Panc1 (cell line): ENCODE measurements at regions not wholly inside any gene's neighbourhood (a gene's known extent, or its start where the extent isn't known, plus 50 kb on each side); places are given as distances from the start of the nearest gene placed in this dataset.

ENCODE experiments used
- ATAC-seq: fragments of 200-7000 bp; cut with Tn5 transposase; 2 replicates; pipeline ENCODE4 v1.9.1; 2020; ENCODE audit warnings: mild to moderate bottlenecking, moderate library complexity
- BruUV-seq: library from RNA; stranded (reverse); fragments of 400-500 nt; replicated peaks from 2 replicates; lab custom pipeline; 2021; lab: Mats Ljungman, UMichigan
- CTCF ChIA-PET: fragments of 300-600 bp; sonication (Branson Sonifier 250); formaldehyde crosslinking; loops from one replicate; lab custom pipeline; 2022; ENCODE audit warnings: antibody characterized with exemption; lab: Charles Lee
- POLR2A ChIA-PET: fragments of 300-600 bp; sonication (Branson Sonifier 250); formaldehyde crosslinking; loops from one replicate; lab custom pipeline; 2022; ENCODE audit warnings: antibody characterized with exemption; lab: Charles Lee
- DNase-seq: peaks from one replicate; pipeline ENCODE4 v3.0.0-alpha.2; 2010; ENCODE audit warnings: low read depth, low spot score
- H3K27ac ChIP-seq: 2 replicates; pipeline ENCODE4 v1.5.1; 2011; ENCODE audit warnings: mild to moderate bottlenecking, low read length, inconsistent platforms
- H3K27me3 ChIP-seq: fragments of 200-500 bp; sonication (Bioruptor generic); 2 replicates; pipeline ENCODE4 v1.6.0; 2014; ENCODE audit warnings: low read length, inconsistent platforms; ENCODE audit not compliant: control insufficient read depth, insufficient read depth
- H3K36me3 ChIP-seq: fragments of 200-500 bp; sonication (Bioruptor generic); 2 replicates; pipeline ENCODE4 v1.5.1; 2014; ENCODE audit warnings: inconsistent platforms, mild to moderate bottlenecking, low read length, moderate library complexity; ENCODE audit not compliant: control insufficient read depth, insufficient read depth
- H3K4me1 ChIP-seq: 2 replicates; pipeline ENCODE4 v1.5.1; 2011; ENCODE audit warnings: inconsistent platforms, mild to moderate bottlenecking, low read length, moderate library complexity; ENCODE audit not compliant: control insufficient read depth, insufficient read depth
- H3K4me3 ChIP-seq, 2 experiments: 2 replicates each; pipeline ENCODE4 v1.5.1; 2011 to 2012; ENCODE audit warnings: low read depth in 2 of 2, low read length in 2 of 2, mild to moderate bottlenecking in 2 of 2, inconsistent platforms in 1 of 2, moderate library complexity in 1 of 2
- H3K9me3 ChIP-seq: fragments of 200-500 bp; sonication (Bioruptor generic); 2 replicates; pipeline ENCODE4 v1.5.1; 2014; ENCODE audit warnings: low read depth, mild to moderate bottlenecking, inconsistent platforms, low read length, moderate library complexity; ENCODE audit not compliant: control insufficient read depth, insufficient read depth
- POLR2AphosphoS5 ChIP-seq: IDR thresholded peaks from 2 replicates; pipeline ENCODE4 v1.6.1; 2012; ENCODE audit warnings: mild to moderate bottlenecking, low read depth, low read length, moderate library complexity
- SIN3A ChIP-seq: IDR thresholded peaks from 2 replicates; pipeline ENCODE4 v1.6.1; 2012; ENCODE audit warnings: low read depth, mild to moderate bottlenecking, low read length, moderate library complexity, borderline replicate concordance; ENCODE audit not compliant: insufficient read depth
- TCF7L2 ChIP-seq: IDR thresholded peaks from 2 replicates; pipeline ENCODE4 v1.6.1; 2011; ENCODE audit warnings: mild to moderate bottlenecking, low read depth, low read length, inconsistent platforms
- in situ Hi-C: cut with HindIII; loops from 2 replicates; pipeline ENCODE4 v1.10.0; 2016; ENCODE audit warnings: low sequenced_read_pairs, low pct_unique_long_range_greater_than_20kb
- intact Hi-C: fragments of 100-400 bp; cut with micrococcal nuclease; formaldehyde crosslinking; loops from one replicate; pipeline ENCODE4 v1.10.0; 2022; ENCODE audit not compliant: unreplicated experiment
- TF ChIP-seq, protein P1 (sequence below), 2 experiments: IDR thresholded peaks; 2 replicates each; pipeline ENCODE4 v1.6.1; 2011 to 2012; ENCODE audit warnings: low read depth in 2 of 2, control low read depth in 1 of 2, low read length in 1 of 2, mild to moderate bottlenecking in 1 of 2, moderate library complexity in 1 of 2; ENCODE audit not compliant: insufficient read depth in 1 of 2
- TF ChIP-seq, protein P2 (sequence below): fragments of 450-650 bp; IDR thresholded peaks from 2 replicates; pipeline ENCODE4 v1.5.1; 2017; ENCODE audit warnings: mild to moderate bottlenecking

DNA sequence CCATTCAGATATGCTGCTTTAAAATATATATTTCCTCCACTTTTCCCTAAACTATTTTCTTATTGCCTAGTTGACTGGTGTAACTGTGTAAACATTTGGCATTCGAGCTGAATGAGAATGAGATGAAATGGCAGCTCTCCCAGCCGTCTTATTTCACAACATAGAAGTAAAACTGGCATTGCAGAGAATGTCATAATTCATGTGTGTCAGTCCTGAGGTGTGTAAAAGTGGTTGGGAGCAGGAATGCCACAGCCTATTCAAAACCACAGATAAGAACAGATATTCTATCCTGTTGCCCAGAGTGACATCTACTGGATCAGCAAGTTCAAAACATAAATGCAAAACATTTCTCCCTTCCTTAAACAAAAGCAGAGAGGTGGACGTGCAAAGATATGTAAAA lies 565.5 kb upstream of the CHAC2 start:
- DNase-seq (peak; percentile 10), ATAC-seq (no peak)
- in situ Hi-C loops = no loop called here
- Histone ChIP-seq H3K27ac (no peak overlapping the region), H3K27me3 (no peaks in the 10 kb centered on the region), H3K9me3 (no peaks in the 10 kb centered on the region), H3K4me3 (no peak overlapping the region), H3K4me1 (no peaks in the 10 kb centered on the region), H3K36me3 (no peaks in the 10 kb centered on the region)
- intact Hi-C loops = no loop called here
- CTCF ChIA-PET = interaction anchor here (0.7 kb wide), 1 partner anchor 9 kb away, joined by 3 read pairs; no protein-coding TSS in a partner anchor
- POLR2A ChIA-PET = no interaction called here
- TF ChIP-seq, protein P1, sequence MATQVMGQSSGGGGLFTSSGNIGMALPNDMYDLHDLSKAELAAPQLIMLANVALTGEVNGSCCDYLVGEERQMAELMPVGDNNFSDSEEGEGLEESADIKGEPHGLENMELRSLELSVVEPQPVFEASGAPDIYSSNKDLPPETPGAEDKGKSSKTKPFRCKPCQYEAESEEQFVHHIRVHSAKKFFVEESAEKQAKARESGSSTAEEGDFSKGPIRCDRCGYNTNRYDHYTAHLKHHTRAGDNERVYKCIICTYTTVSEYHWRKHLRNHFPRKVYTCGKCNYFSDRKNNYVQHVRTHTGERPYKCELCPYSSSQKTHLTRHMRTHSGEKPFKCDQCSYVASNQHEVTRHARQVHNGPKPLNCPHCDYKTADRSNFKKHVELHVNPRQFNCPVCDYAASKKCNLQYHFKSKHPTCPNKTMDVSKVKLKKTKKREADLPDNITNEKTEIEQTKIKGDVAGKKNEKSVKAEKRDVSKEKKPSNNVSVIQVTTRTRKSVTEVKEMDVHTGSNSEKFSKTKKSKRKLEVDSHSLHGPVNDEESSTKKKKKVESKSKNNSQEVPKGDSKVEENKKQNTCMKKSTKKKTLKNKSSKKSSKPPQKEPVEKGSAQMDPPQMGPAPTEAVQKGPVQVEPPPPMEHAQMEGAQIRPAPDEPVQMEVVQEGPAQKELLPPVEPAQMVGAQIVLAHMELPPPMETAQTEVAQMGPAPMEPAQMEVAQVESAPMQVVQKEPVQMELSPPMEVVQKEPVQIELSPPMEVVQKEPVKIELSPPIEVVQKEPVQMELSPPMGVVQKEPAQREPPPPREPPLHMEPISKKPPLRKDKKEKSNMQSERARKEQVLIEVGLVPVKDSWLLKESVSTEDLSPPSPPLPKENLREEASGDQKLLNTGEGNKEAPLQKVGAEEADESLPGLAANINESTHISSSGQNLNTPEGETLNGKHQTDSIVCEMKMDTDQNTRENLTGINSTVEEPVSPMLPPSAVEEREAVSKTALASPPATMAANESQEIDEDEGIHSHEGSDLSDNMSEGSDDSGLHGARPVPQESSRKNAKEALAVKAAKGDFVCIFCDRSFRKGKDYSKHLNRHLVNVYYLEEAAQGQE (IDR thresholded peaks at IDR 0.05; ENCODE audit: insufficient read depth in 1 of 2, low read depth in 2 of 2, low read length in 1 of 2) = no peak
- TF ChIP-seq, protein P2, sequence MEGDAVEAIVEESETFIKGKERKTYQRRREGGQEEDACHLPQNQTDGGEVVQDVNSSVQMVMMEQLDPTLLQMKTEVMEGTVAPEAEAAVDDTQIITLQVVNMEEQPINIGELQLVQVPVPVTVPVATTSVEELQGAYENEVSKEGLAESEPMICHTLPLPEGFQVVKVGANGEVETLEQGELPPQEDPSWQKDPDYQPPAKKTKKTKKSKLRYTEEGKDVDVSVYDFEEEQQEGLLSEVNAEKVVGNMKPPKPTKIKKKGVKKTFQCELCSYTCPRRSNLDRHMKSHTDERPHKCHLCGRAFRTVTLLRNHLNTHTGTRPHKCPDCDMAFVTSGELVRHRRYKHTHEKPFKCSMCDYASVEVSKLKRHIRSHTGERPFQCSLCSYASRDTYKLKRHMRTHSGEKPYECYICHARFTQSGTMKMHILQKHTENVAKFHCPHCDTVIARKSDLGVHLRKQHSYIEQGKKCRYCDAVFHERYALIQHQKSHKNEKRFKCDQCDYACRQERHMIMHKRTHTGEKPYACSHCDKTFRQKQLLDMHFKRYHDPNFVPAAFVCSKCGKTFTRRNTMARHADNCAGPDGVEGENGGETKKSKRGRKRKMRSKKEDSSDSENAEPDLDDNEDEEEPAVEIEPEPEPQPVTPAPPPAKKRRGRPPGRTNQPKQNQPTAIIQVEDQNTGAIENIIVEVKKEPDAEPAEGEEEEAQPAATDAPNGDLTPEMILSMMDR = peak; percentile 22
- no TSS peak for BruUV-seq

DNA sequence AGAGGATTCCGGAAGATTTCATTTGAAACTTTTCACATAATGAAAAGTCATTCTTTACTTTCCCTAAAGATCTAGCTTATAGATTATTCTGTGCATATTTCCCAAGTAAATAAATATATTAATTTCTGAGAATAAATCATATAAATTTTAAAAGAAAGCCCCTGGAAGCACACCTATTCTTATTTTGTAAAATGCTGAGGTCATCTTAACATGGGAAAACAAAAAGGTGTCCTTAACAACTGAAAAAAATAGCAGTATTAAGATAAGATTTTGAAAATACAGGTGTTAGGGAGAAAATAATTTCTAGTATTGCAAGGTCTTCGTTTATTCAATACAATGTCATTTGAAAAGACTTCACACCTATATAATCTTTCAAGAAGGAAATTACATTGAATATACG lies 567.5 kb upstream of the CHAC2 start:
- in situ Hi-C loops = no loop called here
- Histone ChIP-seq H3K9me3 (no peaks in the 10 kb centered on the region), H3K36me3 (no peaks in the 10 kb centered on the region), H3K27me3 (no peaks in the 10 kb centered on the region), H3K4me3 (no peak overlapping the region), H3K4me1 (no peaks in the 10 kb centered on the region), H3K27ac (no peak overlapping the region)
- ATAC-seq (no peak), DNase-seq (no peak)
- intact Hi-C loops = no loop called here
- no TSS peak for BruUV-seq
- ChIA-PET POLR2A (no interaction called here), CTCF (no interaction called here)
- TF ChIP-seq, protein P1 (IDR thresholded peaks at IDR 0.05; ENCODE audit: insufficient read depth in 1 of 2, low read depth in 2 of 2, low read length in 1 of 2) = no peak
- TF ChIP-seq SIN3A (no peak), TCF7L2 (no peak), POLR2AphosphoS5 (no peak)
- TF ChIP-seq, protein P2 = no peak
